ENCODE measurements at regions not wholly inside any gene's neighbourhood (a gene's known extent, or its start where the extent isn't known, plus 50 kb on each side); places are given as distances from the start of the nearest gene placed in this dataset.
A peak's percentile ranks its signal among the peaks of the same experiment; 100 is the strongest.
"Not testable (repeated sequence)": the region's sequence is repeated elsewhere in the genome, so short reads cannot be mapped to it uniquely, and the experiment has no call there.

DNA sequence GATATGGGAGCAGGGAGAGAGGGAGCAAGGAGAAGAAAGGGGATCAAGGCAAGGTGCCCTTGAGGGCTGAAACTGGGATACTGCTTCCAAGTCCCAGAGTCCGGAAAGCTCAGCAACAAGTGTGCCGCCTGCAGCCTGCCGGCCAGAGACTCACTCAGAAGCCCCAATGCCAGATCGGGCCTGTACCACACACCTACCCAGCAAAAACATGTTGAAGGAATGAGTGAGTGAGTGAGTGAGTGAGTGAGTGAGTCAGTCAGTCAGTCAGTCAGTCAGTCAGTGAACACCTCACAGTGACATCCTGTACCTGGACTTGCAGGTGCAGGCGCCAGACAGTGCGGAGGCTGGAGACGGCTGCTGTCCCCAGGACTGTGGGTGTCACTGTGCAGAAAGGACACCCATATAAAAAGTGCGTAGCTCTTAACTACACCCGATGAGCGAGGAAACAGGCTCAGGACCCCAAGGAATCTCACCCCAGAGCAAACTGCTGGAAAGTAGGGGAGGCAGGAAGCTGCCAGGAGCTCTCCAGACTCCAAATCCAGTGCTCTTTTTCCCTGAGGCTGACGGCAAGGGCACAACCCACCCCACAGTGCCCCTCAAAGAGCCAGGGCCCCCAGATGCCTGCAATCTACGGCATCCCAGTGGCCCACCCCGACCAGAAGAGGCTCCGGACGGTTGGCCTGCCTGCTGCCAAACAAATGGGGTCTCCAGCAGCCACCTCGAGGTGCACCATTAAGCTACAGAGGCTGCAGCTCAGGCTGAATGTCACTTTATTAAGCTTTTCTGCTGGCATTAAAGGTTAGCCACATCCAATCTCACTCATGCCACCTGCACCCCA lies 261.7 kb downstream of the NPHP4 start:
- no peak for DNase-seq

DNA sequence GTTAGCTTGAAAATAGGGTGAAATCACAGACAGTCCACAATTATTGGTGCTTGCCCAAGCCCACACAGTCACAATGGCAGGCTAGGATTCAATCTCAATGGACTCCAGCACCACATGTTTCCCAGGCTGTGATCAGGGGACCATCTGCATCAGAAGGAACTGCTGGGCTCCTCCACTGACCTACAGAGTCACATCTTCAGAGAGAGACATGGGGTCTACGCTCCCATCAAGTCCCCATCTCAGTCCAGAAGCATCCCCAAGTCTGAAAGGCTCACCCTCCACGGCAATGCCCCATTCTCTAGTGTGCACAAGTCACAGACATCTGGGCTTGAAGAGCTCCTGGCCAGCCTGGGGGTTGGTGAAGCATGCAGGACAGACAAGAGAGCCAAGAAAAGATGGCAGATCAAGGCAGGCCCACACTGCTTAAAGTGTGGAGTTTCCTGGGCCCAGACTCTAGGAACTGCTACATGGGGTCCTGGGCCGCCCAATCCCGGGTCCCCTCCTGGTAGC lies 262.5 kb downstream of the NPHP4 start:
- no peak for DNase-seq

DNA sequence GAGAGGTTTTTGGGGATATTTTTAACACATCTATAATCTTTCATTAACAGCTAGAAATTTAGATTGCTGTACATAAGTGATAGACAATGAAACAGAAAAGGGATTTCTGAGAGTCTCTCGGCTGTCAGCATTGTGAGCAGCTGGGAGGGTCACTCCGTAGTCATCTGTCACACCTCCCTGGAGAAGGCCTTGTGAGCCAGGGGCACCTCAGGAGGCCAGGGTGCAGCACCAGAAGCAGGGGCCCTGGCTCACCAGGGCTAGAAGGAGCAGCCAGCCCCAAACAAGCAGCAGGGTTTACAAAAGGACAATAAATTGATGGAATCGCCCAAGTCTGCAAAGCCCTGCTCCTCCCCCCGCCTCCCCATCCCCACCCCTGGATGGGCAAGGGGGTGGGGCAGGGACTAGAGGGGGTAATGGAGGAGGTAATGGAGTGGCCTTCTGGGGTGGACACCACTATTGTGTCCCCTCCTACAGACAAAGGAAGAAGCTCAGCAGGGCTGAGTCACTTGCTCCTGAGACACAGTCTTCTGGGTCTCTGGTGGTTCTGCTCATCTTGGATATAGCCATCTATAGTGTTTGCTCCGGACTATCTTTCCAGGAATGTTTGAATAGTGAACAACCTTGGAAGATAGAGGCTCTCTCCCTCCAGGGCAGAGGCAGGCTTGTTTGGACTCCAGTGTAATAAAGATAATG lies 263.4 kb downstream of the NPHP4 start:
- DNase-seq = no peak

DNA sequence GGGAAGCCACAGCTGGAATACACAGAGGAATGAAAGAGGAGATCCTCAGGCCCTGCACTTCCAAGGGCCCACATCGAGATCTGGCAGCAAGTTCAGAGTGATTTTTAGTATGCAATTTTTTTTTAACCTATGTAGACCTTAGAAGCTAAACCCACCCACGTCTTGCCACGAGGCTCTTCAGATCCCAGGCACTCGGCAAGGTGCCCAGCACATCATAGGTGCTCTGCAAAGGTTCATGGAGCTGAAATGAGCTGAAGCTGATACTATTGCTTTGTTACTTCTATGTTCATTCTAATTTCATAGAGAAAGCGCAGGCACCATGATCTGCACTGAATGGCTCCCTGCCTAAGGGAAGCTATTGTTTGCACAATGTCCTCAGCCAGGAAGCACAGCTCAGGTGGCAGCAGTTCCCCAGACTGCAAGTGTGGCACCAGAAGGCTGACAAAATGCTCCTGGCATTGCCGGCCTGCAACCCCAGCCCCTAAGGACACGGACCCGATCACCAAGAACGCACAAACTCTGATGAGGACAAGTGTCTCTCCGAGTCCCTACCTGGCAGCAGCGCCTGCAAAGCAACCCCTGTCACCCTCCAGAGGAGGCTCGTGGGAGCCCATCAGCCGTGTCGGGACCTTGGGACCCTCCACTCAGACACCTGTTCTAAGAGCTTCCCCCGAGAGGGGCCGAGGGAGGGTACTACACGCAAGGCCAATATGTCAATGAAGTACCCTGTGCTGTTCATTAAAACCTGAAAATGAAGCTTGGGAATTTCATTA lies 264.2 kb downstream of the NPHP4 start:
- DNase-seq = no peak

DNA sequence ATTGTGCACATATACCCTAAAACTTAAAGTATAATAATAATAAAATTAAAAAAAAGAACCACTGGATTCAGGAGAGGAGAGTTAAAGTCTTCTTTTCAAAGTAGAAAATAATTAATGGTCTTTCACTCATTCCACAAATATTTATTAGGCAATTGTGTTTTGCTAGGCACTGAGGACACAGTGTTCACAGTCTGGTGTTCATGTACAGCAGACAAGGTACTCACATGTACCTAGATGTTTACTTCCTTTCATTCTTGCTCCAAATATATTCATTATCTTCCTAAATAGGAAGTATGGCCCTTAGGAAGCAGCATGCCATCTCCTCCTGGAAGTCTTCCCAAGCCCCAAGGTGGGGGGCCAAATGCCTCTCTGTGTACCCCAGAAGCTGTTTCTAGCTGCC lies 265.0 kb downstream of the NPHP4 start:
- DNase-seq = no peak

DNA sequence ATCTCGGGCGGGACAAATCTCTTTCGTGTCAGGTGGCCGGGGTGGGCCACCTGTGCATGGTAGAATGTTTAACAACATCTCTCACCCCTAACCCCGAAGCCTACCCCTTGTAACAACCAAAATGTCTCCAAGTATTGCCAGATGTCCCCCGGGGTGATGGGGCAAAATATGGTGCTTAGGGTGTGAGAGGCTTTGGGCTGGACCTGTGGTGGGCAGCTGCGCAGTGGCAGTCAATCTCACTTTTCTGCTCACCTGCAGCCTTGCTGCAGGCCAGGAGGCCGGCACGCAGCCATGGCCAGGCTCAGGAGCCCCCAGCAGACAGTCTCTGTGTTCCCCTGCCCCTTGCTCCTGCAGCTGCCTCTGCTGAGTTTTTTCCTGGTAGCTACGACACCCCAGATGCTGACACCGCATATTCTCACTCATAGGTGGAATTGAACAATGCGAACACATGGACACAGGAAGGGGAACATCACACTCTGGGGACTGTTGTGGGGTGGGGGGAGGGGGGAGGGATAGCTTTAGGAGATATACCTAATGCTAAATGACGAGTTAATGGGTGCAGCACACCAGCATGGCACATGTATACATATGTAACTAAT lies 265.5 kb downstream of the NPHP4 start:
- not testable (repeated sequence) for DNase-seq

DNA sequence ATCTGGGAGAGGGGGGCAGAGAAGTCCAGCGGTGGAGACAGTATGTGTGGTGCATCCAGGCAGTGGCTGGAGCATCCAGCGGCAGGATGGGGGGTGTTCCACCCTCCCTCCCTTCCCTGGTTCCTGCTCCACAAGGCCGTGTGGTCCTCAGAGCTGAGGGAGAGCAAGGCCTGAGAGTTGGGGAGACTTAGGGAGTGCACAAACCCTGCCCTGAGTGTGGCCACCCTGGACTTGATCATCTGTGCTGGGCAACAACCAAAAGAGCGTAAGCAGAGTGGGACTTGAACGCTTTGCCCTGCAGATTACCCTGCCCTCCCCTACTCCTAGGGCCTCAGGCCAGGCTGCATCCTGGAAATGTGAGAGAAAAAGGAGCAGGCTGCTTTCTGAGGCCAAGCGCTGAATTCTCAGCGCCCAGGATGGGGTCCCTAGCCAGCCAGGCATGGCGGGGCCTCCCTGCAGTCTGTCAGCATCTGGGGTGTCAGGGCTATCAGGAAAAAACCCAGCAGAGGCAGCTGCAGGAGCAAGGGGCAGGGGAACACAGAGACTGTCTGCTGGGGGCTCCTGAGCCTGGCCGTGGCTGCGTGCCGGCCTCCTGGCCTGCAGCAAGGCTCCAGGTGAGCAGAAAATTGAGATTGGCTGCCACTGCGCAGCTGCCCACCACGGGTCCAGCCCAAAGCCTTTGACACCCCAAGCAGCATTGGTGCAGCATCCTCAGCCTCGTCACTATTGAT lies 266.2 kb downstream of the NPHP4 start:
- no peak for DNase-seq

DNA sequence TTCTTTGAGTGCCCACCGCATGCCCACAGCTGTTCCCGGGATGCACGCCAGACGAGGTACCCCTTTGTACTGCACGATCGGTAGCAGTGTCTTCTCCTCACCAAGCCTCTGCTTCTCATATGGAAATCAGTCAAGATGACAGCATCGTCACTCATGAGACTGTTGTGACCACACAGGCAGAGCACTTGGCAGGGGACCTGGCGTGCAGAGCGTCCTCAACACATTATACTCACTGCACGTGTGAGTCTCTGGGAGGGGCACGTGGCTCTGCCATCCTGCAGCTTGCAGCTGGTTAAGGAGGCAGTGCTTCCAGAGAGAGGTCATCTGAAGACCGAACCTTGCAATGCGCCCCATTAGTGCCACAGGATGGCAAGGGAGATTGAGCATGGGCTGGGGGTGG lies 266.8 kb downstream of the NPHP4 start:
- no peak for DNase-seq

DNA sequence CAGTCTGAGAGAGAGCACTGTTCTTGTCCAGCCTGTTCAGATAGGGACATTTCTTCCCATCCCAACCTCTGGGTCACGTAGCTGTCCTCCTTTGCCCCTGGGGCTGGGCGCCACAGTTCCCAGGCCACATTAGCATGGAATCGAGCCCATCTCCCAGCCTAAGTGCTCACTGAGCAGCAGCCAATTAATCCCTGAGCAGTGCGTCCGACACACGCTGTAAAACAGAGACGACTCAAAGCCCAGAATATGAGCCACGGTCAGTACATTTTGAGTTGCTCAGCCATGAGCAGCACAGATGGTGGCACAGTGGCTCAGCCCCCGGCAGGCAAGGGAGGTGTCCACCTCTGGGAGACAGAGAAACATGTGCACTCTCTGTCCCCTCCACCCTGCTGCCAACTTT lies 267.4 kb downstream of the NPHP4 start:
- no peak for DNase-seq

DNA sequence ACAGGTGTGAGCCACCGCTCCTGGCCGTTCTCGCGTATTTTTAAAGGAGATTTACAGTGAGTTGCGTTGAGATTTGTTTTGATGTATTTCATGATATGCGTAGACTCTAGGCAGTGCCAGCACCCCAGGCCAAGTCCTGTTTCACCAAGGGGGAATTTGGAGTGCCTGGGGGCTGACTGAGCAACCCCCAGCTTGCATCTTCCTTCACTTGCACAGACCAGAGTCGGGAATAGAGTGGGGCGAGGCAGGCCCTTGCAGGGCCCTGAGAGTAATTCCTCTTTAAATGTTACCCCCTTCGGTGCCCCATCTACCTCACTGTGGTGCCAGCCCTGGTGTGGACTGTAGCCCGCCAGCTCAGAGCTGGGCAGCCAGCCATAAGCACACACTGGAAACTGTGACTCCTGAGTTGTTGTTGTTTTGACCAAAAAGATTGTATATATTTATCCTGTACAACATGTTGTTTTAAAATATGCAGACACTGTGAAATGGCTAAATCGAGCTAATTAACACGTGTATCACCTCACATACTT lies 269.5 kb downstream of the NPHP4 start:
- no peak for DNase-seq

DNA sequence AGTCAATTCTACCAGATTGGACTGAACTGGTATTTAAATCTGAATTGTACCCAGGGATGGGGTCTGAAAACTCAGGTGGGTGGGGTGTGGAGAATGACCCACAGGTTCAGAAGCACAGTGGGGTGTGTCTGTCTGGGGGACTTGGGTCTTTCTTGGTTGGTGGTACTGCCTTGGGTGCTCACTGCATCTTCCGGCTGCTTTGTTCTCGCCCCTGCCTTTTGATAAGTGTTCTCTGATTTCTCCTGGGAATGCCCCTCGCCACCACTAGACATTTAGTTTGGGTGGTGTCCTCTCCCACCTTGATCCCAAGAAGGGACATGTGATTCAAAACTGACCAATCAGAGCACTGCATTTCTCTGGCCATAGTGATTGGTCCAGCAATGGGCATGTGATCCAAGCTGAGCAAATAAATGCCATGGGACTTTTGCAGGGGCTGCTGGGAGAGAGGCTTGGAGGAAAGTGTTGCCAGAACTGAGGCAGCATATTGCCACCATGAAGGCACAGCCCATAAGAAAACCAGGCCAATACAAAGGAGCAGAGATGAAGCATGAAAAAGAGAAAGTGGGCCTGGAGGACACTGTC lies 270.5 kb downstream of the NPHP4 start:
- DNase-seq = no peak

DNA sequence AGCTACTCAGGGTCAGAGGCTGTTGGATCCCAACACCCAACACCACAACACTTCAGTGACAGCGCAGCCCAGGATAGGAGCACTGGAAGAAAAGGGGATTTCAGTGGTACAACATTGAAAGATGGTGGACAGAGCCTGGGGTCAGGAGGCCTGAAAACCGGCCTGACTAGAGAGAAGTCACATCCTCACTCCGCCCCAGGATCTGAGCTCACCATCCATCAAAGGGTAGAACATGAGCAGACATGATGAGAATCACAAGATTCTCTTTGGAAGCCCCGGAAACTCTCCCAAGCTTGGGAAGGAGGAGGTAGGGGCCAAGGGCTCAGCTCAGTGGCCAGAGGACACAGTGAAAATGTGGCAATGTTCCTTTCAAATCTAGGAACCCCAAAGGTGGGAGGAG lies 271.3 kb downstream of the NPHP4 start:
- no peak for DNase-seq

DNA sequence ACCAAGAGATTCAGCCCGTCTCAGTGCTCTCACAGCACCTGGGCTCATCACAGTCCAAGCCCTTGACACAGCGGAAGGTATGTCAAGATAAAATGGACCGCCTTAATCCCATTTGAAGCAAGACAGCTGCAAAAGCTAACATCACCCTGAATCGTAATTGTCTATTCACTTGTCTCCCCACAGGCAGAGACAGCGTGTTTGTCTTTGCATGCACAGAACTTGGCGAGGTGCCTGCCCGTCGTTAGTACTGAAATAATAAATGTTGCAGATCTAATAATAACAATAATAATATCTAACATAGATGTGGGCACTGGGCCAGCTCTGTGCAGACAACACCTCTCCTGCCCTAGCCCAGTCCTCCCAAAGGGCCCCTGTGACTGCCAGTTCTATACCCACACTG lies 271.7 kb downstream of the NPHP4 start:
- no peak for DNase-seq

DNA sequence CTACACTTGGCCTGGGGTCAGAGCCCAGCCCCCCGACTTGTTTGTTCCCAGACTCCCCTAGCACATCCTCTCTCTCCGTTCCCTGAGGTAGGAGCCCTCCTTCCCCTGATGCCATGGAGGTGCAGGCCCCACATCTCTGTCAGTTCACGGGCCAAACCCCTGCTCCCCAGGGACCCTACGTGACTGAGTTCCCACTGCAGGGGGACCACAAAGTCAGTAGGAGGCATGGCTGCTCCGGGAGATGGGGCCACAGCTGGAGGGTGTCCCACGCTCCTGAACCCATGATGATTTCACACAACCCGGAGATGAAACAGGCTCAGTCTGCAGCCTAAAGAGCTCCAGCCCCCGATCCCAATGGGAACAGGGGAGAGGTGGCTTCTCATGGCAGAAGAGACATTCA lies 272.2 kb downstream of the NPHP4 start:
- no peak for DNase-seq

DNA sequence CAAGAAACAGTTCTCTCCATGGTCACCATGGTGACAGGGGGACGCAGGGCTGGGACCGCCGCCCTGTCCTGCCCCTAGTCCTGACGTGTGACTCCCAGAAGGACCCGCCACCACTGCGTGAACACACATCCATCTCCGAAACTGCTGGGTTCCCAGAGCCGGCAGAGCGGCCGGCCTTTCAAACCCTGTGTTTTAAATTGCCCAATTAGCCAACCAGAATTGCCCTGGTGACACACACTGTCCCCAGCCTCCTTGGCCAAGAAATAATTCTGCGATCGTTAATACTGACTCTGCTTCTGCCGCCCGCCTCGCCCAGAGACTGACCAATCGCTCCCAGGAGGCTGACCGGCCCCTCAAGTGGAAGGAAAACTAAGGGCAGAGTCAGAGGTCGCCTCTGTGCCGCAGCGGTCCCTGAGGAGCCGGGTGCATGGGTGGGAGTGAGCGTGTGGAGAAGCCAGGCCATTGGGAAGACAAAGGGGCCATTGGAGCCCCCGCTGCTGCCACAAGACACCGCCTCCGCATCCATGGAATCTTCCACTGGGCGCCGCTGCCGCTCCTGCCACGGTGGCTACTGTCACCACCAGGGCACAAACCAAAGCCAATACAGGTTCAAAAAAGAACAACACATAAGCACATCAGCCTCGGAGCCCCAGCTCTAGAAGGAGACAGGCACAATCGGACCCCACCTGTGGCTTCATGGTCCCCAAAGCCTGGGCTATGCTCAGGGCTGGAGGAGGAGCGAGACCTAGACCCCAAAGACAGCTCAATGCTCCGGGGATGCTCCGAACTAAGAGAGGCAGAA lies 273.2 kb downstream of the NPHP4 start:
- peak; percentile 11 for DNase-seq

DNA sequence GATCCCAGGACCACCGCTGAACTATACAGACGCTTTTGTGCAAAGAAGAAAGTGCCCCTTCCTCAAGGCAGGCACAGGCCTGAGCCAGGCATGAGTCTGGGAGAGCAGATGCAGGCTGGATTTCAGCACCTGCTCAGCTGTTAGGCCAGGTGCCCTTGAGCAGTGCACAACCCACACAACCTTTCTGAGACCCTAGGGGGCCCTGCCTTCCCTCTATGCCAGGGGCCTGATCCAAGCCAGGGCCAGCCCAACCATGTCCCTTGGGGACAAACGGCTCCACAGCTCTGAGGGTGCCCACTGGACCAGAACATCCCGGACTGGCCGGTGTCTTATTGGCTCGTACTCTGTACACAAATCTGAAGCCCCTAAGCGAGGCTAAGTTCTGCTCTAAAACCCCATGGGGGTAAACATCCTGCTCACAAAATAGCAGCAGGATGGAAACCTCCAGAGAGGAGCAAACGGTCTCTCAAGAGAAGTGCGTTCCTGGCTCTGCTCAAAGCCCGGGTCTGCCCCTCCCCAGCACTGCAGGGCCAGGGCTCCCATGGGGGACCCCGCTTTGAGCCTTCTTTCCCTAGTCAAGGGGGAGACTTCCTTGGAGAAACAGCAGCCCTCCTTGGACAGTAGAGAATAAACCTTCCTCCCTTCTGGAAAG lies 275.1 kb downstream of the NPHP4 start:
- DNase-seq = no peak

DNA sequence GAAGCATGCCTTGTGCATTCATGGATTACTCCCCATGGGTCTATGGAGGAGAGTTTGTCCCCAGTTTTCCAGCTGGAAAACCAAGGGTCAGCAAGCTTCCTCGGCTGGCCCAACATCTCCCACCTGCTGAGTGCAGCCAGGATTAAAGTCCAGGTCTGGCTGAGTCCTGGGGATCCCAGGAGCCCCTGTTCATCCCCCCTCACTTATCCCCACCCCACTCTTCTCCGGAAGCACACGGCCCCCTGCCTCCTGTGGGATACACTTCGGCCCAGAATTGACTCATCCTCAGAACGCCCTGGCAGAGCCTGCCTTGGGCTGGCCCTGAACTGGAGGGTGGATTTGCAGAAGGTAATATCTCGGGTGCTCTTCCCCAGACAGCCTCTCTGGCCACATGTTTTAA lies 276.1 kb downstream of the NPHP4 start:
- no peak for DNase-seq

DNA sequence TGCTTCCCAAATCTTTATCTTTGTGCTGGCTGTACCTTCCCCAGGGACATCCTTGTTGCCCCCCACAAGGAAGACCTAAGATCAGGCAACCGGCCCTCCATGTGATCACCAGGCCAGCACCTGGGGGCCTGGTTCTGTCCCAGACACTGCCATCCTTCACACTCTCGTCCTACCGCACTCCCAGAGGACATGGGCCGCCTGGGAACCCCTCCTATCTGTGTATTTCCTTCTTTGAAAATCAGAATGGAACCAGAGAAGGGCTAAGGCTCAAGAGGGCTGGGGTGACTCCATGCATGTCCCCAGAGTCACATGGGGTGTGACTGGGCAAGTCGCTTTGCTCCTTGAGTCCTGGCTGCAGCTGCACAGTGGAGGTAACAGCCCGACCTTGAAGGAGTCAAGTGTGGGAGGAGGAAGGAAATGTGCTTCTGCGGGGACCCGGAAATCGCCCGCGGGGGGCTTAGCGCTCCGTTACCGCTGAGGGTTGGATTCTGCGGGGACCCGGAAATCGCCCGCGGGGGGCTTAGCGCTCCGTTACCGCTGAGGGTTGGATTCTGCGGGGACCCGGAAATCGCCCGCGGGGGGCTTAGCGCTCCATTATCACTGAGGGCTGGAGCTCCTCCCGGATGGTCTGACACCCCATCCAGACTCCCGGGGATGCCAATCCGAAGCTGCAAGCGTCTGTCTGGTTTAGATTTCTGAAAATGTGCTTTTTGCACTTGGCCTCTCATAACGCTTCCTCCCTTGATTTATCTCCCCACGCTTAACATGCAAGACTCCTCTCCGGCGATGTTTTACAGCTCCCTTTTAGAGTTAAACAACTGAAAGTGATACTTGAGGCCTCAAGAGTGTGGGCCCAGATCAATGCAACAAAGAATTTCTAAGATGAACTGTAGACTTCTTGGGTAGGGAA lies 278.9 kb downstream of the NPHP4 start:
- no peak for DNase-seq

DNA sequence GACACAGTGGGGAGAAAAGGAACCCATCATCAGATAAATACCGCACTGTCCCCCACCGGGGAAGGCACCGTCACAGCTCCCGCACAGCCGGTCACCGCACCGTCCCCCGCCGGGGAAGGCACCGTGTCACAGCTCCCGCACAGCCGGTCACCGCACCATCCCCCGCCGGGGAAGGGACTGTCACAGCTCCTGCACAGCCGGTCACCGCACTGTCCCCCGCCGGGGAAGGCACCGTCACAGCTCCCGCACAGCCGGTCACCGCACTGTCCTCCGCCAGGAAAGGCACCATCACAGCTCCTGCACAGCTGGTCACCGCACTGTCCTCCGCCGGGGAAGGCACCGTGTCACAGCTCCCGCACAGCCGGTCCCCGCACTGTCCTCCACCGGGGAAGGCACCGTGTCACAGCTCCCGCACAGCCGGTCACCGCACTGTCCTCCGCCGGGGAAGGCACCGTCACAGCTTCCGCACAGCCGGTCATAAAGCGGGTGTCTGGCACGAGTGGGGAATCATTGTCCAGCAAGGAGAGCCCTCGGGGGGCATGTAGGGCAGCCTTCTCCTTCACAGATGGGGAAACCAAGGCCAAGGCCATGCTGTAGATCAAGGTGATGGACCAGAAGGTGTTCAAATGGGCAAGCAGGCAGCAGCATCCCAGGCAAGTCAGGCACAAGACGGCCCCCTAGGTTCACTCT lies 280.1 kb downstream of the NPHP4 start:
- no peak for DNase-seq

Measured in stimulated activated CD8-positive, alpha-beta memory T cell treated with anti-CD3 and anti-CD28 coated beads, Interleukin-4, amount 100 ng/mL, for 48 hours (primary cell).